ENCODE measurements at regions not wholly inside any gene's neighbourhood (a gene's known extent, or its start where the extent isn't known, plus 50 kb on each side); places are given as distances from the start of the nearest gene placed in this dataset.

GRCh38 chr5:135705141-135705631 lies 126.4 kb upstream of the CXCL14 start:
- TF ChIP-seq CTCF (IDR thresholded peaks at IDR 0.05 in 8 of 11, conservative IDR thresholded peaks at IDR 0.05 in 3 of 11) (no peak), POLR2A (IDR thresholded peaks at IDR 0.05) (no peak), POLR2AphosphoS5 (IDR thresholded peaks at IDR 0.05) (no peak)
